Prostate gland (tissue), 2 donors: ENCODE measurements at regions not wholly inside any gene's neighbourhood (a gene's known extent, or its start where the extent isn't known, plus 50 kb on each side); places are given as distances from the start of the nearest gene placed in this dataset.

Experiments used
- POLR2AphosphoS5 ChIP-seq: sonication (generic); formaldehyde crosslinking; IDR thresholded peaks from one replicate; pipeline ENCODE4 v1.6.1; 2017; ENCODE audit warnings: antibody characterized with exemption
- TF ChIP-seq, protein P1 (sequence below), 4 experiments: fragments of 200-600 bp in 2 of 4; fragments of 450-650 bp in 2 of 4; sonication (generic) in 2 of 4; IDR thresholded peaks; 1 replicate in 3 of 4; 2 replicates in 1 of 4; pipeline ENCODE4 v1.5.1; 2016 to 2019; ENCODE audit warnings: antibody characterized with exemption in 4 of 4, mild to moderate bottlenecking in 2 of 4, moderate library complexity in 2 of 4

DNA sequence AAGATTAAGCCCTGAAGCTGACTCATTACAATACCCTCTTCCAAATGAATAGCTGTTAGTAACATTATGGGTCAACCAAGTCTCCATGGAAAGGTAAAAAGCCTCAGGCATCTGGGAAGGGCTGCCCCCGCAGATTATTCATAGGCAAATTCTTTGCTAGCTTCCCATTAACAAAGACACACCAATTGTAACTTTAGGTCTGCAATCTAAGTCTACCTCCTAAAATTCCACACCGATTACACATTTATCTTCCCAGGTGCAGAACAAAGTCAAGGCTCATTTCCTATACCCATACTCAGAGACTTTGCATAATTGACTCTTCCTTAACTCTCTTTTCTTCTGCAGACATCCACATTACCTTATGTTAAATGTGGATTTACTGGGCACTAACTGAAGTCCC is 826.3 kb upstream of the MBL2 start:
- TF ChIP-seq, protein P1, sequence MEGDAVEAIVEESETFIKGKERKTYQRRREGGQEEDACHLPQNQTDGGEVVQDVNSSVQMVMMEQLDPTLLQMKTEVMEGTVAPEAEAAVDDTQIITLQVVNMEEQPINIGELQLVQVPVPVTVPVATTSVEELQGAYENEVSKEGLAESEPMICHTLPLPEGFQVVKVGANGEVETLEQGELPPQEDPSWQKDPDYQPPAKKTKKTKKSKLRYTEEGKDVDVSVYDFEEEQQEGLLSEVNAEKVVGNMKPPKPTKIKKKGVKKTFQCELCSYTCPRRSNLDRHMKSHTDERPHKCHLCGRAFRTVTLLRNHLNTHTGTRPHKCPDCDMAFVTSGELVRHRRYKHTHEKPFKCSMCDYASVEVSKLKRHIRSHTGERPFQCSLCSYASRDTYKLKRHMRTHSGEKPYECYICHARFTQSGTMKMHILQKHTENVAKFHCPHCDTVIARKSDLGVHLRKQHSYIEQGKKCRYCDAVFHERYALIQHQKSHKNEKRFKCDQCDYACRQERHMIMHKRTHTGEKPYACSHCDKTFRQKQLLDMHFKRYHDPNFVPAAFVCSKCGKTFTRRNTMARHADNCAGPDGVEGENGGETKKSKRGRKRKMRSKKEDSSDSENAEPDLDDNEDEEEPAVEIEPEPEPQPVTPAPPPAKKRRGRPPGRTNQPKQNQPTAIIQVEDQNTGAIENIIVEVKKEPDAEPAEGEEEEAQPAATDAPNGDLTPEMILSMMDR (IDR thresholded peaks at IDR 0.05): no peak
- no peak for TF ChIP-seq POLR2AphosphoS5
